Hematopoietic multipotent progenitor cell (in vitro differentiated cells): ENCODE measurements at regions not wholly inside any gene's neighbourhood (a gene's known extent, or its start where the extent isn't known, plus 50 kb on each side); places are given as distances from the start of the nearest gene placed in this dataset.

Source experiments
- DNase-seq, 3 donors: peaks; one replicate each; pipeline ENCODE4 v3.0.0-alpha.2; 2011 to 2015; ENCODE audit warnings: low read depth in 2 of 3, low spot score in 2 of 3

DNA sequence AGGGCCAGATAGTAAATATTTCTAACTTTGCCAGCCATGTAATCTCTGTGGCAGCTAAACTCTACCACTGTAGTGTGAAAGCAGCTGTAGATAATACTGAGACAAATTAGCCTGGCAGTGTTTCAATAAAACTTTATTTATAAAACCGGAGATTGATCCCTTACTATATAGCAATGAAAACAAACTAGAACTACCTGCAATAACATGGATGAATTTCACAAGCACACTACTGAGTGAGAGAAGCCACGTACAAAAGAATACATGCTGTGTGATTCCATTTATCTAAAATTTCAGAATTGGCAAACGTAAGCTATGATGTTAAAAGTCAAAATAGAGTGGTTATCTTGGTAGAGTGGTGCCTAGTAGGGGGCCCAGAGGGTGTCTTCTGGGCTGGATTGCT lies 198.7 kb upstream of the SGK1 start:
- DNase-seq = no peak

DNA sequence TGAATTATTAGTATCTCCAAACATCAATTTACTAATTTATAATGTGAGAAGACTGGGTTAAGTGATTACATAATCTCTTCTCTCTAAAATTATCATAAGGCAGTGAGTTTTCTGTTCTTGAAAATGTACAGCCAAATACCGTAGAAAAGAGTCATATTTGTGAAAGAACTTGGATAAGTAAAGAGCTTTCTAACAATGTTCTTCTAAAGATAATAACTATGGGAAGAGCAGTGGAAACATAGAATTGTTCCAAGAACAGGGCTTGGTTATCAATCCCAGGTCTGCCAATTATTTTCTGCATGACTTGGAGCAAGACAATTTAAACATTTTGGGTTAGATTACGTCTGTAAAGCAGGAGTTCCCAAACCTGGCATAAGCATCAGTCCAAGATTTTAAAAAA lies 198.1 kb upstream of the SGK1 start:
- no peak for DNase-seq

DNA sequence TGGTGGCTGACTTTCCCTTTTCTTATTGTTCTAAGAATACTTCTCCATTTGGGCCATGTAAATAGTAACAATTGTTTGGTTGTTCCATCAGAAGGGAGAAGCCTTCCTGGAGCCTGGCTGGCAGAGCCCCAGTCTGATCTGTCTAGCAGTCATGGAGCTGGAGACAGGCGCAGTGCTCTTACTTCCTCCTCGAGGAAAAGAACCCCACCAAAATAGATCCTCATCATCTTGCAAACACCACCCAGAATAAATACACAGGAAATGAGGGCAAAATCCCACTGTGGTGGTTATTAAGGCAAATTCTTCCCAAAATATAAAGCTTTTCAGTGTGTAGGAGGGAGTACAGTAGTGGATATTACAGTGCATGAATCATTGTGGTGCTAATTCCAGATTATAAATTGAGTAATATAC lies 195.1 kb upstream of the SGK1 start:
- DNase-seq = no peak

DNA sequence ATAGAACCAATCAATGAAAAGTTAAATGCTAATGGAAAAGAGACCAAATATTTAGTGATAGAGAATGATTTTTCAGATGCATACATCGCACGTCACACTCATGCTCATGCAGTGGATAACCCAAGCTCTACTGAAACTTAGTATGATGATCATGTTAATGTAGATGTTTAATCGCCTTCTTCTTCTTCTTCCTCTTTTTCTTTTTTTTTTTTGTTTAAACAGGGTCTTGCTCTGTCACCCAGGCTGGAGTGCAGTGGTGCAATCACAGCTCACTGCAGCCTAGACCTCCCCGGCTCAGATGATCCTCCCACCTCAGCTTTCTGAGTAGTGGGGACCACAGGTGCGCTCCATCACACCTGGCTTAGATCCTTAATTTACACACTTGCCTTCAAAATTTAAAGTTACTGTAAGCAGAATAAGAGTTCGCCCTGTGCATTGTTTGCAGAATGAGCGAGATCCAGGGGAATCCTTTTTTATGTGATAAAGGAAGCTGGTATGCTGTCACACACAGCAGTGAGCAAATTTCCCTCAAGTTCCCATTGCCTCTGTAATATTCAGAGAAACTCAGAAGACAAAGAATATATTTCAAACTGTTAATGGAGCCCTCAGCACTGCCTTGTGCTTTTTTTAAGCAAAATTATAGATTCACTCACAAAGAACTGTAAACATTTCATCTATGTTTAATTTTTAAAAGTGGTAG lies 194.2 kb upstream of the SGK1 start:
- no peak for DNase-seq

DNA sequence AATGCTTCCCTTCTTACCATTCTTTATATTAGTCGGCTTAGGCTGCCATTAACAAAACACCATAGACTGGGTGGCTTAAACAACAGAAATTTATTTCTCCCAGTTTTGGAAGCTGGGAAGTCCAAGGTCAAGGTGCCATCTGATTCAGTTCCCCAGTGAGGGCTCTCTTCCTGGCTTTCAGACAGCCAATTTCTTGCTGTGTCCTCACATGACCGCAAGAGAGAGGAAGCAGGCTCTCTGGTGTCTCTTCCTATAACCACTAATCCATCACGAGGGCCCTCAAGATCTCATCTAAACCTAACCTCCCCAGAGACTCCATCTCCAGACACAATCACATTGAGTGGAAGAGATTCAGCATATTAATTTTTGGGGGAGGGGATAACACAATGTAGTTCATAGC lies 193.0 kb upstream of the SGK1 start:
- peak in 1 of 3 donors; percentile 23 for DNase-seq

DNA sequence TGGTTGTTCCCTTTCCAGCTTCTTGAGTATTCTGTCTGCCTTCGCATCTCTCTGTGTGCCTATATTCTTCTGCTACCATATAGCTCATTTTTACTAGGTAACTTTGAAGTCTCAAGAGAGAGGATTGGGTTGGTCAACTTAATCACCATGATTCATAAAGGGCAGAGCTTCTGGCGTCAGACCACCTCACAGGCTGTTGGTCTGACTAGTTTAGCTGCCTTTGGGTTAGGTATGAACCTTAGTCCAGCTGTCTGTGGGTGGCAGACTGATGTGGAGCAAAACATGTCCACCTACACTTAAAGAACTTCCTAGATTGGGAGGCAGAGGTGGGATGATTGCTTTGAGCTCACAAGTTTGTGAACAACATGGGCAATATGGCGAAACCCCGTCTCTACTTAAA lies 192.2 kb upstream of the SGK1 start:
- no peak for DNase-seq

DNA sequence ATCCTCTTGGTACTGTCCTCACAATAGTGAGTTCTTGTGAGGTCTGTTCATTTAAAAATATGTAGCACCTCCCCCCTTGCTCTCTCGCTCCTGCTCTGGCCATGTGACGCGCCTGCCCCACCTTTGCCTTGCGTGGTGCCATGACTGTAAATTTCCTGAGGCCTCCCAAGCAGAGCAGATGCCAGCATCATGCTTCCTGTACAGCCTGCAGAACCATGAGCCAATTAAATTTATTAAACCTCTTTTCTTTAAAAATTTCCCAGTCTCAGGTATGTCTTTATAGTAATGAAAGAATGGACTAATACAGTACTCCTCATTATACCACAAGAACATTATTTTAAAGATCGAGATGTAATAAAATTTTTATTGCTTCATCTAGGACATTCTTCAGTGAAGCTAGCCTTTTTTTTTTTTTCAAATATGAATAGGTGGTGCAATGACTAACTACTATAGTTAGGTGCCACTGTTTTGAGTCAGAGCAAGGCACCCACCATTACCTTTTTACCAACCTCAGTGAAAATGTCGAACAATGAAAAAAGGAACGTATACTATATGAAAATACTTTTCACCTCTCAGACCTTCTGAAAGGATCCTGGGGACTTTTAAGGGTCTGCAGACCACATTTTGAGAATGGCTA lies 191.1 kb upstream of the SGK1 start:
- no peak for DNase-seq

DNA sequence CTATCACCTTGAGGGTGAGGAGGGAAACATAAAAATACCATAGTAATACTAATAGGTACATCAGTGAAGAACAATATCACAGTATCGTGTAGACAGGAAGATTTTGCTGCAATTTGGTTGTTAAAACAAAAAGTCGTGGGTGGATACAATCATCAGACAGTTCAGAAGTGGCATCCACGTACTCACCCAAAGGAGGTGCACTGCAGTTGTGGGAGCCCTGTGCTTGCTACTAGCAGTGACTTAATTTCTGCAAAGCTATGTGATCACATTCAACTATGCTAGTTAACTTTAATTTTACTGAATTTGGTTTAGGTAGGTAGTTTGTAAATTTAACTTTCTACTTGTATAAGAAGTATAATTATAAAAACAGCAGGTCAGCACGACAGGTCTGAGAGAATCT lies 188.2 kb upstream of the SGK1 start:
- DNase-seq = no peak

DNA sequence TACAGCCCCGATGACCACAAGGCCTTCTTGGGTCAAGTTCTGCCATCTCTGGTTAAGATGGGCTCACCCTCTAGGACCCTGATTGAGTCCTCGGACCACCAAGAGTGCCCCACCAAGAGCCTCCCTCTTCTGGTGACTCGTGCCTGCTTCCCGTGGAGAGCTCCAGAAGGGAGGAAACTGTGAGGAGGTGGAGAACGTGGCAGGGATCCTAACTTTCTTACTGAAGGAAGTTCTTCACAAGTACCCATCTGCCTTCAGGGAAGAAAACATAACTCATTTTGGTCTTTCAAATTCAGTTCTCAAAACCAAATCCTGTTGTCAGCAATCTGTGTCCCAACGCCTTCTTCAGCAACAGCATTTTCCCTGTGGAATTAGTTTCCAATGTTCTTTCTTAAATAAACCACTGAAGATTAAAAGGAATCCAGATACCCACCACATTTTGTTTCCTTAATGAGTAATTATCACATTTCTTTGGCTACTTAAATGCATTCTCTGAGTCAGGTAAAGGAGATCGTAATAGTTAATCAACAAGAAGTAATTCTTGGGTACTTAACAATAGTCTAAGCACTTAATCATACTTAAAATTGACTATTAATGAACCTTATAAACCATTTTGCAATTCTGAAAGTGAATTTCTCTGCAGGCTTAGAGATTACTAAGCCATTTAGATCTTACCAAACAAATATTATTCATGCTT lies 185.8 kb upstream of the SGK1 start:
- DNase-seq = no peak

DNA sequence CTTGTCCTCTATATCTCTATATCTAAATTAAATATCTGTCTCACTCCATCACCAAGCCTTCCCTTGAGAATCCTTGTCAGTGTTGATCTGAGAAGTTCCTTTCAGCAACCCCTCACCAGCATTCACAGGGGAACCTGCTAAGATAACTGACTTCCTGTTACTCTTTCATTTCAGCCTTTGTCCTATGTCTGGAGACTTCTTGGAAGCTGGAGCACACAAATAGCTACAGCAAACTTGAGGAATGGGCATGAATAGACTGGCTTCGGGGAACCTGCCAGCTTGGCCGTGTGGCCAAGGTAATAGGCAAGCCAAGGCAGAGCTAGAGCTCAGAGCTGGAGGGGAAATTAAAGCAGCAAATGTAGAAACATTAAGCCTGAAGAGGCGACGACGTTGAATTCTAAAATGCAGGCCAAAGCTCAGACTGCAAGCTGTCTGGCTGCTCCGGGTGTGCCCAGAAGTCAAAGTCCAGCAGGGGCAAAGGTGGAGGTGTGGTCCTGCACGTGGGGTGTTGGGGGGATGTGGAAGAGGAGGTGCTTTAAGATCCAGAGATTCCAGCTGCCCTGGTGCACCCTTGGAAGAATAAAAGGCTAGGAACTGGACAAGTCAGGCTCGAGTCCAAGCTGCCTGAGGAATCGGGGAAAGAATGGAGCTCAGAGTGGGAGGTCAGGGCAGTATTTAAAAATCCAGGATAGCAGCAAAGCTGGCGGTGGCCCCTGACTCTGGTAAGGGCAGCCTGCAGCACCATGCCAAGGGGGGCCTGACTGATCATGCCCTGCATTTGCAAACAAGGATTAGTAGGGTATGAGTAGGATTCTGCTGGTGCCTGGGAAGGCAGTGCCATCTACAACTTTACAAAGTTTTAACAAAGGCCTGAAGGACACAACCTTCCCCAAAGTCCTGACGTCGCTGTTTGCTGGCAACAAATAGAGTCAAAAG lies 185.0 kb upstream of the SGK1 start:
- DNase-seq = no peak

DNA sequence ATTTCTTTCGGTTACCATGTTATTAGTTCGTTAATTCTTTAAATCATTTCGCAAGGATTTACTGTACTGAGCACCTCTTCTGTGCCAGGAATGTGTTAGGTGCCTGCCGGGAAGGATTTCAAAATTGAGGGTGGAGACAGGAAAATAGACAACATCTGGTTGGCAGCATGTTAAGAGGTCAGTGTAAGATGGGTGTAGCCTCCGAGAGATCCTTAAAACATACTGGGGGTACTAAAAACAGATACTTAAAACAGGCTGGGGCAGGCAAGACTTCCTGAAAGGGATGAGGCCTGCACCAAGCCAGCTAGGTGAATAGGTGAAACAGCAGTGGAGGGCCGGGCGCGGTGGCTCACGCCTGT lies 178.0 kb upstream of the SGK1 start:
- no peak for DNase-seq

DNA sequence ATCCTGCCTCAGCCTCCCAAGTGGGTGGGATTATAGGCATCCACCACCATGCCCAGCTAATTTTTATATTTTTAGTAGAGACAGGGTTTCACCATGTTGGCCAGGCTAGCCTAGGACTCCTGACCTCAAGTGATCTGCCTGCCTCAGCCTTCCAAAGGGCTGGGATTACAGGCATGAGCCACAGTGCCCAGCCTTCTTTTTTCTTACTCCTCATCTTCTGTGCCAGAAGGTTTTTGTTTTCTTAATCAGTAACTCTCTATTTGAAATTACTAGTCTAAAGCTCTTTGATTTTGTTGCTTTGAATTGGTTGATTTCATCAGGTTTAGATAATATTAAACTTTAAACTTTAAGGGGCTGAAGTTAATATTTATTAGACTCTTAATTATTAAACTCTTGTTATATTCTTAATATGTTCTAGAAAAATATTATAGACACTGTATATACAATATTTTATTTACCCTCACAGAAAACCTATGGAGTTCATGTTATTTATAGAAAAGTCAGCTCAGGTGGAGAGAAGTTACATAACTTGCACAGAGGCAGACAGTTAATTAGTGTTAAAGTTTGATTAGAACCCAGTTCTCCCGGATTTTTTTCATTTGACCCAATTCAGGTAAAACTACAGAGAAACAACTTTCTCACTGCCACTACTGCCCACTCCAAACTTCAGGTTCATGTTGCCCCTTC lies 177.4 kb upstream of the SGK1 start:
- no peak for DNase-seq

DNA sequence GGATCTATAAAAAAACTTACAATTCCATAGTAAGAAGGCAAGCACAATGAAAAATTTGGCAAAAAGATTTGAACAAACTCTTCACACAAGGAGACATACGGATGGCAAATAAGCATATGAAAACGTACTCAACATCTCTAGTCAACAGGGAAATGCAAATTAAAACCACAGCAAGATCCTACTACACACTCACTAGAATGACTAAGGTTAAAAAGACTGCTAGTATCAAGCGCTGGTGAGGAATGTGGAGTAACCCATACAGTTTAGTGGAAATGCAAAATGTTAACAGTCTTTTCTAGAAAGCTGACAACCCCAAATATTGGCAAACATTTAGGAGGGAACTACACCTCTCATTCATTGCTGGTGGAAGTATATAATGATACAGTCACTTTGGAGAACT lies 175.9 kb upstream of the SGK1 start:
- DNase-seq = no peak

DNA sequence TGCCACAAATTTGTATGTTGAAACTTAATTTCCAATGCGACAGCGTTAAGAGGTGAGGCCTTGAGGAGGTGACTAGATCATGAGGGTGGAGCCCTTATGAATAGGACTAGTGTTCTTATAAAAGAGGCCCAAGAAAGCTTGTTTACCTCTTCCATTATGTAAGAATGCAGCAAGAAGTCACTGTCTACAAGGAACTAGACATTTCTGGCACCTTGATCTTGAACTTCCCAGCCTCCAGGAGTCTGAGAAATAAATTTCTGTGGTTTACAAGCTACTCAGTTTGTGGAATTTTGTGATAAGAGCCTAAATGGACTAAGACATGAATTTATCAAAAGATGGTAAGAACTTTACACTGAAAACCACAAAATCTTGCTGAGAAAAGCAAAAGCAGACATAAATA lies 173.6 kb upstream of the SGK1 start:
- DNase-seq = no peak

DNA sequence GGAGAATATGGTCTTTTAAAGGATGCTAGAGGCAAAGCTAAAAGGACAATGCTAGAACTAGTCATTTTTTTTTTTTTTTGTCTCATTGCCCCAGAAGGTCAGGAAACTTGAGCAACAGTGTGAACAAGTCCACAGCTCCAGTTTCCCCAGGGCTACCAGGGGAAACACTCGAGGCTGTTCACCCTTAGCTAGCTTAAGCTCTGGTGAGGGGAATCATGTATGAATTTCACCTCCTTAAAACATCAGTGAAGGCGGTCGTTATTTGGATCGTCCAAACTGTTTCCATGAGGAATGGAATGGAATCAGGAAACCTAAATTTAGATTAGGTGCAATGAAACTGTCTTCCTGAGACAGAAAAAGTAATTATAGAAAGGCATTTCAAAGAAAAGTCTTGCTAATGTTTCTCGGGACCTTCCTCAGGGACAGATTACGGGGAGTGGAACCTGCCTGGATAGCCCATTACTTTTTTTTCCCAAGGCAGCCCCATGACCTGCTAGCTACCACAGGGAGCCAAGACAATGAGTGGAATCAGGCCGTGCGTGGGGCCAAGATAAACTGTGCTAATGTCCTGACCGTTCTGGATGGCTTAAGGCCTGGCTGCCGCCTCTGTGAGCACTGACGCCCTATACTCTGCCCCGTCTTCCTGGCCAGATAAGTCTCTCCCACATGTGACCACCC lies 164.8 kb upstream of the SGK1 start:
- no peak for DNase-seq

DNA sequence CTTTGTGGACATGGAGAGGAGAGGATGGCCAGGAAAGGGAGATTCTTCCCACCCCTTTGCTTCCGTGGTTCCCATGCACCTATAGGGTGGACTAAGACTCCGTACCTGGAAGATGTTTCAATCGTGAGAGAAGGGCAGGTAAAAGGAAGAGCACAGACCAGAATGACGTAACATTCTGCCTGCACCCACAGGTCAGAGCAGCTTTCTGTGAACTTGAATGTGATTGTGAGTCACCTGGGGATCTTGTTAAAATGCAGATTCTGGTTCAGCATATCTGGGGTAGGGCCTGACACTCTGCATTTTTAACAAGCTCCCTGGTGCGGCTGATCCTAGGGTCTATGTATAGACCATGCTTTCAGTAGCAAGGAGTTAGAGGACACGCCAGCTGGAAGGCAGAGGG lies 164.1 kb upstream of the SGK1 start:
- DNase-seq = no peak

DNA sequence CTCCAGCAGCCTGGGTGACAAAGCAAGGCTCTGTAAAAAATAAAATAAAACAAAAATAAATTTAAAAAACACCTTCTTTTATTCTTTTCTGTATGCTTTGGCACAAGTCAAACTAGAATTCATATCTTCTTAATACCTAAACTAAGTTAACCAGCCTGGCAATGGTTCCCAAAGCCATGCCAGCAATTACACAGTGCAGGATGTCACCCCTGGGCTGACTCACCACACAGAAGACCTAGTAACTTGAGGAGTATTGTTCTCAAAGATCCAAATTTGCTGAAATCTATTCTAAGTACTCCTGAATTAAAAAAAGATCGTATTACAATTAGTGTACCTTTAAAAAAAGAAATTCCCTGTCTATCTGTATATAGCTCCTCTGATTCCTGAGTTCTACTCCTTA lies 162.7 kb upstream of the SGK1 start:
- DNase-seq = no peak

DNA sequence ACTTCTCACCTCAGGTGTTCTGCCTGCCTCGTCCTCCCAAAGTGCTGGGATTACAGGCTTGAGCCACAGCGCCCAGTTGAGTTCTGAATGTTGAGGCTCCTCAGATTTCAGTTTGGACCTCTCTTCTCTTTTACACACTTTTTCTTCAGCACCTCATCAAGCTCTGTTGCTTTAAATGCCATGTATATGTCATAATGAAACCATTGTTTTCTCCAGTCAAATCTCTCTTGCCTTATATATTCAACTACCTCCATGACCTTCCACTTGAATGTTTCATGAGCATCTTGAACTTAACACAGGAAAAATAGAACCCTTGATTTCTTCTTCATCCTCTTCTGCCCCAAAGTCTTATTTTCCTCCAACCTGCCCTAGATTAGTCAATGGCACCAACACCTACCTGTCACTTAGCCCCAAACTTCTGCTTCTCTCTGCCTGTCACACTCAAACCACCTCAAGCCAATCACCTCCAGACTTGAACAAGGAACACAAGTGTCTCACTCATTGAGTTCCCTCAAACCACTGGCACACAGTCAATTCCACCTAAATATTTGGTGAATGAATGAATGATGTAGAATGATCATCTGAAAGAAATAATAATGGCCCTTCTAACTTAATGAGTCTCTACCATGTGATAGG lies 161.0 kb upstream of the SGK1 start:
- DNase-seq = no peak

DNA sequence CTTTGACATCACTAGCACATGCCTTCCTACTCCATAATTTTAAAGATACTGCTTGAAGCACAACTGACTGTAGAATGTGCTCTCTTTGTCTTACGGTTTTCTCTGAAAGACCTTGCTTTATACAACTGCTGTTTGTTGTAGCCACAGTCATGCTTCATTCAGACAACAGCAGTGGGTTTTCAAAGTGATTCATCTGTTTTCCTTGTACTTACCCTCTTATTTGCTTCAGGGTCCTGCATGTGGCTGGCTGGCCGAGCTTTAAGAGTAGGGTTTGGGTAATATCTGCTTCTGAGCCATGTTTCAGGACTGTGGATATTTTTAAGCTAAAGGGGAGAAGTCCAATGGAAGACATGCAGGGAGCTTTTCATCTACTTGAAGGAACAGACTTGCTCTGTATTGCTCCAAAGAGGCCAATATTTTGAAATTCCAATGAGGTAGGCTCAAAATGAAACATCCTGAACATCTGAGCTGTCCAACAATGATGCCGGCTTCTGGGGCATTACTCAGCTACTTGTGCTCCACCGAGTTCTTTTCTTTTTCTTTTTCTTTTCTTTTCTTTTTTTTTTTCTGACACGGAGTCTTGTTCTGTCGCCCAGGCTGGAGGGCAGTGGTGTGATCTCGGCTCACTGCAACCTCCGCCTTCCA lies 160.2 kb upstream of the SGK1 start:
- DNase-seq = no peak
